GM12878 (cell line): ENCODE measurements at regions not wholly inside any gene's neighbourhood (a gene's known extent, or its start where the extent isn't known, plus 50 kb on each side); places are given as distances from the start of the nearest gene placed in this dataset.
A peak's percentile ranks its signal among the peaks of the same experiment; 100 is the strongest.

ENCODE experiments used
- ATAC-seq: fragments of 200-7000 bp; cut with Tn5 transposase; 3 replicates; pipeline ENCODE4 v1.9.1; 2020; ENCODE audit warnings: mild to moderate bottlenecking, moderate library complexity
- BruUV-seq: library from RNA; stranded (reverse); fragments of 400-500 nt; replicated peaks from 2 replicates; lab custom pipeline; 2021; lab: Mats Ljungman, UMichigan
- CTCF ChIA-PET: fragments of 300-600 bp; sonication (Branson Sonifier 250); formaldehyde crosslinking; extraction: SDS; loops from one replicate; lab custom pipeline; 2021; ENCODE audit warnings: inconsistent platforms; lab: Yijun Ruan, JAX
- POLR2A ChIA-PET: fragments of 350-600 bp; formaldehyde crosslinking; extraction: SDS; loops from one replicate; lab custom pipeline; 2021; ENCODE audit warnings: inconsistent platforms; lab: Charles Lee
- RAD21 ChIA-PET: fragments of 300-600 bp; sonication (Branson Sonifier 250); formaldehyde crosslinking; loops from one replicate; lab custom pipeline; 2023; ENCODE audit warnings: antibody characterized with exemption; ENCODE audit not compliant: unreplicated experiment; lab: Charles Lee
- SMC1A ChIA-PET: fragments of 300-600 bp; sonication (Branson Sonifier 250); formaldehyde crosslinking; loops from one replicate; lab custom pipeline; 2023; ENCODE audit not compliant: unreplicated experiment, uncharacterized antibody; lab: Charles Lee
- DNase-seq: peaks from one replicate; pipeline ENCODE4 v3.0.0-alpha.2; 2011; ENCODE audit warnings: low read depth, low spot score
- FAIRE-seq: peaks from 3 replicates; lab custom pipeline; 2011; peaks lifted over from hg19 to GRCh38; lab: Jason Lieb, UNC
- H2AFZ ChIP-seq: 2 replicates; pipeline ENCODE4 v1.6.0; 2011; ENCODE audit warnings: low read depth, low read length, control low read depth; ENCODE audit not compliant: control insufficient read depth
- H3K27ac ChIP-seq: 2 replicates; pipeline ENCODE4 v1.5.1; 2011; ENCODE audit warnings: control low read depth; ENCODE audit not compliant: control insufficient read depth, insufficient read depth
- H3K27me3 ChIP-seq, 2 experiments: replicated peaks in 1 of 2; 2 replicates each; pipeline versions ENCODE4 v1.6.0 to v1.6.1; 2011; ENCODE audit warnings: low read length in 1 of 2; ENCODE audit not compliant: control insufficient read depth in 2 of 2, insufficient read depth in 2 of 2
- H3K36me3 ChIP-seq, 2 experiments: 2 replicates each; pipeline ENCODE4 v1.5.1; 2011; ENCODE audit warnings: low read length in 1 of 2; ENCODE audit not compliant: control insufficient read depth in 2 of 2, insufficient read depth in 2 of 2
- H3K4me1 ChIP-seq: 2 replicates; pipeline ENCODE4 v1.6.1; 2011; ENCODE audit warnings: mild to moderate bottlenecking, low read length, moderate library complexity, mixed read lengths; ENCODE audit not compliant: control insufficient read depth, insufficient read depth
- H3K4me2 ChIP-seq: 2 replicates; pipeline ENCODE4 v1.6.0; 2011; ENCODE audit warnings: control low read depth; ENCODE audit not compliant: control insufficient read depth, insufficient read depth
- H3K4me3 ChIP-seq: fragments of 200-600 bp; sonication (generic); 2 replicates; pipeline ENCODE4 v1.5.1; 2016
- H3K79me2 ChIP-seq: 2 replicates; pipeline ENCODE4 v1.6.0; 2011; ENCODE audit warnings: low read length; ENCODE audit not compliant: control insufficient read depth, insufficient read depth
- H3K9ac ChIP-seq: 2 replicates; pipeline ENCODE4 v1.8.0; 2011; ENCODE audit warnings: low read length, control low read depth, mixed read lengths; ENCODE audit not compliant: control insufficient read depth, insufficient read depth
- H3K9me3 ChIP-seq: replicated peaks from 3 replicates; pipeline ENCODE4 v1.5.1; 2011; ENCODE audit warnings: mild to moderate bottlenecking, low read length; ENCODE audit not compliant: control insufficient read depth, insufficient read depth
- H4K20me1 ChIP-seq: 2 replicates; pipeline ENCODE4 v1.6.0; 2011; ENCODE audit not compliant: control insufficient read depth, insufficient read depth
- CREB1 ChIP-seq: IDR thresholded peaks from 2 replicates; pipeline ENCODE4 v1.6.1; 2012; ENCODE audit warnings: low read depth, mild to moderate bottlenecking, inconsistent platforms
- HDGF ChIP-seq: fragments of 450-650 bp; IDR thresholded peaks from 2 replicates; pipeline ENCODE4 v1.6.1; 2016; ENCODE audit warnings: antibody characterized with exemption
- IRF4 ChIP-seq: IDR thresholded peaks from 2 replicates; pipeline ENCODE4 v1.6.1; 2011; ENCODE audit warnings: low read depth, low read length
- JUNB ChIP-seq: IDR thresholded peaks from 2 replicates; pipeline ENCODE4 v1.6.1; 2016; ENCODE audit warnings: antibody characterized with exemption, mild to moderate bottlenecking
- MEF2B ChIP-seq: fragments of 450-650 bp; IDR thresholded peaks from 2 replicates; pipeline ENCODE4 v1.6.1; 2018; ENCODE audit warnings: mild to moderate bottlenecking, moderate library complexity; ENCODE audit not compliant: partially characterized antibody, poor library complexity, severe bottlenecking
- POLR2AphosphoS5 ChIP-seq: IDR thresholded peaks from 2 replicates; pipeline ENCODE4 v1.6.1; 2011; ENCODE audit warnings: mild to moderate bottlenecking, low read length, inconsistent platforms
- SPI1 ChIP-seq: IDR thresholded peaks from 2 replicates; pipeline ENCODE4 v1.6.1; 2011; ENCODE audit warnings: low read depth, mild to moderate bottlenecking, low read length, moderate library complexity, borderline replicate concordance; ENCODE audit not compliant: insufficient read depth
- TARDBP ChIP-seq: IDR thresholded peaks from 2 replicates; pipeline ENCODE4 v1.6.1; 2016; ENCODE audit warnings: borderline replicate concordance
- ZNF217 ChIP-seq: fragments of 450-650 bp; IDR thresholded peaks from 2 replicates; pipeline ENCODE4 v1.6.1; 2017; ENCODE audit warnings: antibody characterized with exemption, mild to moderate bottlenecking
- ZNF384 ChIP-seq: IDR thresholded peaks from 2 replicates; pipeline ENCODE4 v1.6.1; 2012; ENCODE audit warnings: low read depth, mild to moderate bottlenecking, low read length, improper control_type of control experiment, borderline replicate concordance
- ZZZ3 ChIP-seq: IDR thresholded peaks from 2 replicates; pipeline ENCODE4 v1.6.1; 2011; ENCODE audit warnings: low read depth; ENCODE audit not compliant: control insufficient read depth, insufficient read length
- in situ Hi-C: fragments of 300-500 bp; cut with MboI; formaldehyde crosslinking; loops from 9 replicates; pipeline ENCODE4 v1.14.3; 2018; ENCODE audit warnings: mixed read lengths
- intact Hi-C: fragments of 100-400 bp; cut with micrococcal nuclease; formaldehyde crosslinking; loops from one replicate; pipeline ENCODE4 v1.14.2; 2022; ENCODE audit not compliant: unreplicated experiment
- TF ChIP-seq, protein P1 (sequence below): IDR thresholded peaks from 2 replicates; pipeline ENCODE4 v1.6.1; 2012; ENCODE audit warnings: improper control_type of control experiment, low read depth, low read length; ENCODE audit not compliant: insufficient replicate concordance
- TF ChIP-seq, protein P2 (sequence below): fragments of 450-650 bp; IDR thresholded peaks from 2 replicates; pipeline ENCODE4 v1.6.1; 2018; ENCODE audit warnings: mild to moderate bottlenecking, low read depth, moderate library complexity; ENCODE audit not compliant: partially characterized antibody

DNA sequence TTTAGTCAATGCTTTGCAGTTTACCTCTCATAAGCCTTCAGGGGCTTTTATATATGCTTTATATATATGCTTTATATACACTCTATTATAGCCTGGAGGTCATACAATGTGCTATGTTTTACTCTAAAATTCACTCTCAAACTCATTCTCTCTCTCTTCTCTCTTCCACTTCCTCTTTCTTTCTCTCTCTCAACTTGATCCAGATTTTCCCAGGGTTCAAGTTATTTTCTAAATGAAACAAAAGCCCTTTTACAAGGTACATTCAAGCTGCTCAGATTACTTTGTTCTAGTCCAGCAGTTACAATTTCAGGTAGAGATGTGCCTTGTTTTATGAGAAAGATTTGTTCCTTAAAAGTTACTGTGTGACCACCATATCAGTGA is 79.6 kb upstream of the ACP3 start:
- DNase-seq = no peak
- intact Hi-C loops = no loop called here

DNA sequence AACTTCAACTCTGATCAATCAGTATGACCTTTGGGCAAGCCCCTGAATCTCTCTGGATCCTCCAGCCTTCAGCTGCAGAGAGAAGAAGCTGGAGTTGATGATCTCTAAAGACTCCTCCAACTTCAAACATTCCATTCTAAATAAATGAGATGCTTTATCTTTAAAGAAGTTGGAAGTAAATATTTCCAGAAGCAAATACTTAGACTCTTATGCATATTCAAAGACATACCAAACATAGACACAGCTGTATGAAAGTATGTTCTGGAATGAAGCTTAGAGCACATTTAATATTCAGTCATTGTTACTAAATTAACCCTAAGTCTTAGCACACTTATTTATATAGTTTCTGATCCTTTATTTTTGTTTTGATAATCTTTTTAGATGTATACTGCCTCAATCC is 77.6 kb upstream of the ACP3 start:
- Histone ChIP-seq H3K9me3 (no peaks in the 10 kb centered on the region), H3K9ac (no peak overlapping the region), H3K27ac (no peak overlapping the region), H3K4me1 (no peaks in the 10 kb centered on the region; the same call in 1 of the 2 replicates), H3K4me3 (no peak overlapping the region), H4K20me1 (no peaks in the 10 kb centered on the region), H3K79me2 (no peaks in the 10 kb centered on the region), H2AFZ (no peak overlapping the region), H3K36me3 (no peaks in the 10 kb centered on the region), H3K4me2 (no peak overlapping the region), H3K27me3 (peaks cover 2% of the 10 kb centered on the region in 2 experiments; a peak in 2 of 4 replicates)
- ChIA-PET CTCF (interaction anchor here (0.8 kb wide), 1 partner anchor 29 kb away, joined by 3 read pairs; no protein-coding TSS in a partner anchor), SMC1A (no interaction called here), POLR2A (no interaction called here), RAD21 (interaction anchor here (0.8 kb wide), 1 partner anchor 9 kb away, joined by 6 read pairs; no protein-coding TSS in a partner anchor)
- ATAC-seq = no peak
- in situ Hi-C loops (no loop called here), intact Hi-C loops (no loop called here)
- FAIRE-seq = no peak
- DNase-seq = no peak
- no TSS peak for BruUV-seq
- no peak for TF ChIP-seq HDGF
- no peak for TF ChIP-seq ZZZ3
- TF ChIP-seq CREB1 = no peak
- TF ChIP-seq, protein P1, sequence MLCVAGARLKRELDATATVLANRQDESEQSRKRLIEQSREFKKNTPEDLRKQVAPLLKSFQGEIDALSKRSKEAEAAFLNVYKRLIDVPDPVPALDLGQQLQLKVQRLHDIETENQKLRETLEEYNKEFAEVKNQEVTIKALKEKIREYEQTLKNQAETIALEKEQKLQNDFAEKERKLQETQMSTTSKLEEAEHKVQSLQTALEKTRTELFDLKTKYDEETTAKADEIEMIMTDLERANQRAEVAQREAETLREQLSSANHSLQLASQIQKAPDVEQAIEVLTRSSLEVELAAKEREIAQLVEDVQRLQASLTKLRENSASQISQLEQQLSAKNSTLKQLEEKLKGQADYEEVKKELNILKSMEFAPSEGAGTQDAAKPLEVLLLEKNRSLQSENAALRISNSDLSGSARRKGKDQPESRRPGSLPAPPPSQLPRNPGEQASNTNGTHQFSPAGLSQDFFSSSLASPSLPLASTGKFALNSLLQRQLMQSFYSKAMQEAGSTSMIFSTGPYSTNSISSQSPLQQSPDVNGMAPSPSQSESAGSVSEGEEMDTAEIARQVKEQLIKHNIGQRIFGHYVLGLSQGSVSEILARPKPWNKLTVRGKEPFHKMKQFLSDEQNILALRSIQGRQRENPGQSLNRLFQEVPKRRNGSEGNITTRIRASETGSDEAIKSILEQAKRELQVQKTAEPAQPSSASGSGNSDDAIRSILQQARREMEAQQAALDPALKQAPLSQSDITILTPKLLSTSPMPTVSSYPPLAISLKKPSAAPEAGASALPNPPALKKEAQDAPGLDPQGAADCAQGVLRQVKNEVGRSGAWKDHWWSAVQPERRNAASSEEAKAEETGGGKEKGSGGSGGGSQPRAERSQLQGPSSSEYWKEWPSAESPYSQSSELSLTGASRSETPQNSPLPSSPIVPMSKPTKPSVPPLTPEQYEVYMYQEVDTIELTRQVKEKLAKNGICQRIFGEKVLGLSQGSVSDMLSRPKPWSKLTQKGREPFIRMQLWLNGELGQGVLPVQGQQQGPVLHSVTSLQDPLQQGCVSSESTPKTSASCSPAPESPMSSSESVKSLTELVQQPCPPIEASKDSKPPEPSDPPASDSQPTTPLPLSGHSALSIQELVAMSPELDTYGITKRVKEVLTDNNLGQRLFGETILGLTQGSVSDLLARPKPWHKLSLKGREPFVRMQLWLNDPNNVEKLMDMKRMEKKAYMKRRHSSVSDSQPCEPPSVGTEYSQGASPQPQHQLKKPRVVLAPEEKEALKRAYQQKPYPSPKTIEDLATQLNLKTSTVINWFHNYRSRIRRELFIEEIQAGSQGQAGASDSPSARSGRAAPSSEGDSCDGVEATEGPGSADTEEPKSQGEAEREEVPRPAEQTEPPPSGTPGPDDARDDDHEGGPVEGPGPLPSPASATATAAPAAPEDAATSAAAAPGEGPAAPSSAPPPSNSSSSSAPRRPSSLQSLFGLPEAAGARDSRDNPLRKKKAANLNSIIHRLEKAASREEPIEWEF = no peak
- TF ChIP-seq, protein P2, sequence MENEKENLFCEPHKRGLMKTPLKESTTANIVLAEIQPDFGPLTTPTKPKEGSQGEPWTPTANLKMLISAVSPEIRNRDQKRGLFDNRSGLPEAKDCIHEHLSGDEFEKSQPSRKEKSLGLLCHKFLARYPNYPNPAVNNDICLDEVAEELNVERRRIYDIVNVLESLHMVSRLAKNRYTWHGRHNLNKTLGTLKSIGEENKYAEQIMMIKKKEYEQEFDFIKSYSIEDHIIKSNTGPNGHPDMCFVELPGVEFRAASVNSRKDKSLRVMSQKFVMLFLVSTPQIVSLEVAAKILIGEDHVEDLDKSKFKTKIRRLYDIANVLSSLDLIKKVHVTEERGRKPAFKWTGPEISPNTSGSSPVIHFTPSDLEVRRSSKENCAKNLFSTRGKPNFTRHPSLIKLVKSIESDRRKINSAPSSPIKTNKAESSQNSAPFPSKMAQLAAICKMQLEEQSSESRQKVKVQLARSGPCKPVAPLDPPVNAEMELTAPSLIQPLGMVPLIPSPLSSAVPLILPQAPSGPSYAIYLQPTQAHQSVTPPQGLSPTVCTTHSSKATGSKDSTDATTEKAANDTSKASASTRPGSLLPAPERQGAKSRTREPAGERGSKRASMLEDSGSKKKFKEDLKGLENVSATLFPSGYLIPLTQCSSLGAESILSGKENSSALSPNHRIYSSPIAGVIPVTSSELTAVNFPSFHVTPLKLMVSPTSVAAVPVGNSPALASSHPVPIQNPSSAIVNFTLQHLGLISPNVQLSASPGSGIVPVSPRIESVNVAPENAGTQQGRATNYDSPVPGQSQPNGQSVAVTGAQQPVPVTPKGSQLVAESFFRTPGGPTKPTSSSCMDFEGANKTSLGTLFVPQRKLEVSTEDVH = no peak
- TF ChIP-seq IRF4 = no peak
- no peak for TF ChIP-seq TARDBP
- TF ChIP-seq ZNF384 = no peak
- TF ChIP-seq MEF2B = no peak
- TF ChIP-seq JUNB = no peak
- no peak for TF ChIP-seq ZNF217

More for the DNA sequence above, 79.6 kb upstream of the ACP3 start:
- in situ Hi-C loops = no loop called here
- ATAC-seq = peak; percentile 26; the same call in 1 of the 3 replicates
- BruUV-seq = no TSS peak
- ChIA-PET POLR2A (no interaction called here), SMC1A (no interaction called here), CTCF (no interaction called here), RAD21 (no interaction called here)
- no peak overlapping the region for H3K27ac ChIP-seq
- H3K79me2 ChIP-seq = no peaks in the 10 kb centered on the region
- no peak overlapping the region for H3K9ac ChIP-seq
- no peak overlapping the region for H3K4me2 ChIP-seq
- H3K9me3 ChIP-seq = no peaks in the 10 kb centered on the region
- H3K4me3 ChIP-seq = no peak overlapping the region
- no peaks in the 10 kb centered on the region for H4K20me1 ChIP-seq
- H2AFZ ChIP-seq = no peak overlapping the region
- no peak for FAIRE-seq
- H3K36me3 ChIP-seq = no peaks in the 10 kb centered on the region
- TF ChIP-seq SPI1 = peak; percentile 62
- no peak for TF ChIP-seq POLR2AphosphoS5
- no peaks in the 10 kb centered on the region; the same call in 1 of the 2 replicates for H3K4me1 ChIP-seq
- H3K27me3 ChIP-seq = peaks cover 2% of the 10 kb centered on the region in 2 experiments; a peak in 2 of 4 replicates
